Mesenchymal stem cell (in vitro differentiated cells and primary cell): ENCODE measurements at regions not wholly inside any gene's neighbourhood (a gene's known extent, or its start where the extent isn't known, plus 50 kb on each side); places are given as distances from the start of the nearest gene placed in this dataset.

Experiments used
- DNase-seq: peaks from one replicate; pipeline ENCODE4 v3.0.0-alpha.2; 2013
- H2AFZ ChIP-seq: one replicate; pipeline ENCODE4 v1.6.1; 2013; ENCODE audit warnings: low read depth, mild to moderate bottlenecking, control low read depth, inconsistent platforms, low read length, moderate library complexity
- H2AK5ac ChIP-seq: 2 replicates; pipeline ENCODE4 v1.6.1; 2013; ENCODE audit warnings: low read length, moderate library complexity, mild to moderate bottlenecking, inconsistent platforms; ENCODE audit not compliant: severe bottlenecking
- H2BK120ac ChIP-seq: one replicate; pipeline ENCODE4 v1.6.1; 2013; ENCODE audit warnings: low read depth, mild to moderate bottlenecking, inconsistent platforms, low read length, moderate library complexity
- H2BK12ac ChIP-seq, 2 experiments: one replicate each; pipeline ENCODE4 v1.6.1; 2013; ENCODE audit warnings: inconsistent platforms in 2 of 2, low read length in 2 of 2, mild to moderate bottlenecking in 2 of 2, moderate library complexity in 2 of 2, control low read depth in 1 of 2
- H2BK15ac ChIP-seq: one replicate; pipeline ENCODE4 v1.6.1; 2013; ENCODE audit warnings: mild to moderate bottlenecking, low read depth, inconsistent platforms; ENCODE audit not compliant: poor library complexity, severe bottlenecking
- H2BK5ac ChIP-seq: 2 replicates; pipeline ENCODE4 v1.6.1; 2013; ENCODE audit warnings: low read depth, mild to moderate bottlenecking, low read length, control low read depth, inconsistent platforms; ENCODE audit not compliant: poor library complexity, severe bottlenecking
- H3K14ac ChIP-seq, 2 experiments: one replicate each; pipeline ENCODE4 v1.6.1; 2013; ENCODE audit warnings: inconsistent platforms in 2 of 2, low read length in 2 of 2, control low read depth in 1 of 2, mild to moderate bottlenecking in 1 of 2, moderate library complexity in 1 of 2
- H3K18ac ChIP-seq, 2 experiments: one replicate each; pipeline ENCODE4 v1.6.1; 2013; ENCODE audit warnings: inconsistent platforms in 2 of 2, low read length in 2 of 2, control low read depth in 1 of 2, low read depth in 1 of 2, mild to moderate bottlenecking in 1 of 2
- H3K23ac ChIP-seq, 2 experiments: one replicate each; pipeline ENCODE4 v1.6.1; 2013; ENCODE audit warnings: inconsistent platforms in 2 of 2, low read length in 2 of 2, mild to moderate bottlenecking in 2 of 2, moderate library complexity in 2 of 2, control low read depth in 1 of 2
- H3K27ac ChIP-seq: 2 replicates; pipeline ENCODE4 v1.5.1; 2013; ENCODE audit warnings: mild to moderate bottlenecking, moderate library complexity, low read length, control low read depth, inconsistent platforms; ENCODE audit not compliant: poor library complexity, severe bottlenecking
- H3K27me3 ChIP-seq, 2 experiments: 2 replicates each; pipeline versions ENCODE4 v1.6.1 to v1.7.0; 2013; ENCODE audit warnings: low read length in 2 of 2, mild to moderate bottlenecking in 2 of 2, moderate library complexity in 2 of 2, control low read depth in 1 of 2, inconsistent platforms in 1 of 2; ENCODE audit not compliant: control insufficient read depth in 1 of 2, insufficient read depth in 1 of 2
- H3K36me3 ChIP-seq, 2 experiments: 2 replicates each; pipeline versions ENCODE4 v1.6.1 to v1.7.0; 2013; ENCODE audit warnings: low read length in 2 of 2, control low read depth in 1 of 2, inconsistent platforms in 1 of 2, low read depth in 1 of 2, mild to moderate bottlenecking in 1 of 2; ENCODE audit not compliant: insufficient read depth in 2 of 2, control insufficient read depth in 1 of 2
- H3K4ac ChIP-seq, 2 experiments: one replicate each; pipeline ENCODE4 v1.6.1; 2013; ENCODE audit warnings: inconsistent platforms in 2 of 2, low read length in 2 of 2, mild to moderate bottlenecking in 2 of 2, moderate library complexity in 2 of 2, control low read depth in 1 of 2, low read depth in 1 of 2
- H3K4me1 ChIP-seq: 2 replicates; pipeline ENCODE4 v1.6.1; 2013; ENCODE audit warnings: low read depth, low read length, control low read depth; ENCODE audit not compliant: control insufficient read depth, insufficient read depth
- H3K4me2 ChIP-seq: 2 replicates; pipeline ENCODE4 v1.6.1; 2013; ENCODE audit warnings: low read length, mild to moderate bottlenecking, inconsistent platforms; ENCODE audit not compliant: poor library complexity, severe bottlenecking
- H3K4me3 ChIP-seq, 2 experiments: 2 replicates each; pipeline versions ENCODE4 v1.5.1 to v1.7.0; 2013; ENCODE audit warnings: low read length in 2 of 2, mild to moderate bottlenecking in 2 of 2, control low read depth in 1 of 2, low read depth in 1 of 2; ENCODE audit not compliant: insufficient read depth in 1 of 2
- H3K79me1 ChIP-seq: replicated peaks from 2 replicates; pipeline ENCODE4 v1.6.1; 2013; ENCODE audit warnings: mild to moderate bottlenecking, control low read depth, low read length, inconsistent platforms; ENCODE audit not compliant: poor library complexity, severe bottlenecking
- H3K9ac ChIP-seq: 2 replicates; pipeline ENCODE4 v1.7.0; 2013; ENCODE audit warnings: mild to moderate bottlenecking, low read length, moderate library complexity
- H3K9me3 ChIP-seq: 2 replicates; pipeline ENCODE4 v1.7.0; 2013; ENCODE audit warnings: mild to moderate bottlenecking, low read length; ENCODE audit not compliant: control insufficient read depth
- H4K8ac ChIP-seq: one replicate; pipeline ENCODE4 v1.6.1; 2013; ENCODE audit warnings: inconsistent platforms, mild to moderate bottlenecking, low read length, moderate library complexity
- H4K91ac ChIP-seq: one replicate; pipeline ENCODE4 v1.6.1; 2013; ENCODE audit warnings: mild to moderate bottlenecking, low read length, inconsistent platforms
- WGBS: methylation state at CpG from one replicate; pipeline ENCODE4 v1.1.7; 2013; ENCODE audit warnings: mixed read lengths; 5-methylcytosine and 5-hydroxymethylcytosine counted together

GRCh38 chr1:168957818-168958217 lies 148.7 kb upstream of the ATP1B1 start:
- DNase-seq: no peak
- Histone ChIP-seq H3K14ac (no peak overlapping the region), H3K9me3 (no peaks in the 10 kb centered on the region), H2AK5ac (no peak overlapping the region), H4K91ac (no peak overlapping the region), H2BK15ac (no peak overlapping the region), H3K4me1 (peaks cover 2% of the 10 kb centered on the region), H3K4ac (no peak overlapping the region), H2BK5ac (no peak overlapping the region), H3K9ac (no peak overlapping the region), H3K27me3 (no peaks in the 10 kb centered on the region), H3K79me1 (no peaks in the 10 kb centered on the region), H4K8ac (no peak overlapping the region), H3K4me2 (no peak overlapping the region), H2BK120ac (no peak overlapping the region), H2BK12ac (no peak overlapping the region), H3K36me3 (no peaks in the 10 kb centered on the region), H3K18ac (no peak overlapping the region), H3K23ac (no peak overlapping the region), H2AFZ (no peak overlapping the region), H3K4me3 (no peak overlapping the region), H3K27ac (no peak overlapping the region)
- 67% methylated on average over 2 of the region's 2 CpGs for WGBS

- H3K14ac ChIP-seq: no peak overlapping the region
- 78% methylated on average over 4 of the region's 5 CpGs for WGBS
- H2AFZ ChIP-seq: no peak overlapping the region
- peaks cover 2% of the 10 kb centered on the region for H3K4me1 ChIP-seq
- H3K18ac ChIP-seq: no peak overlapping the region
- H3K79me1 ChIP-seq: no peaks in the 10 kb centered on the region
- no peaks in the 10 kb centered on the region for H3K36me3 ChIP-seq
- H4K8ac ChIP-seq: no peak overlapping the region
- peak; percentile 7 for DNase-seq
- H2BK12ac ChIP-seq: no peak overlapping the region
- no peak overlapping the region for H3K4me3 ChIP-seq
- H2BK5ac ChIP-seq: no peak overlapping the region
- no peak overlapping the region for H2AK5ac ChIP-seq
- no peak overlapping the region for H3K9ac ChIP-seq
- H2BK15ac ChIP-seq: no peak overlapping the region
- H3K23ac ChIP-seq: no peak overlapping the region
- no peaks in the 10 kb centered on the region for H3K27me3 ChIP-seq
- no peak overlapping the region for H3K4me2 ChIP-seq
- no peak overlapping the region for H2BK120ac ChIP-seq
- no peak overlapping the region for H3K4ac ChIP-seq
- no peak overlapping the region for H3K27ac ChIP-seq
- no peak overlapping the region for H4K91ac ChIP-seq
- H3K9me3 ChIP-seq: no peaks in the 10 kb centered on the region
Measured at GRCh38 chr1:168958562-168959289, 147.8 kb upstream of the ATP1B1 start.

GRCh38 chr1:168959382-168959781 lies 147.1 kb upstream of the ATP1B1 start:
- Histone ChIP-seq H3K4me1 (peaks cover 2% of the 10 kb centered on the region), H2BK120ac (no peak overlapping the region), H3K9me3 (no peaks in the 10 kb centered on the region), H3K18ac (no peak overlapping the region), H3K79me1 (no peaks in the 10 kb centered on the region), H3K4me3 (no peak overlapping the region), H3K4ac (no peak overlapping the region), H3K14ac (no peak overlapping the region), H3K23ac (no peak overlapping the region), H4K91ac (no peak overlapping the region), H3K36me3 (no peaks in the 10 kb centered on the region), H2BK12ac (no peak overlapping the region), H3K4me2 (no peak overlapping the region), H2BK5ac (no peak overlapping the region), H3K27me3 (no peaks in the 10 kb centered on the region), H2AK5ac (no peak overlapping the region), H2BK15ac (no peak overlapping the region), H2AFZ (no peak overlapping the region), H4K8ac (no peak overlapping the region), H3K9ac (no peak overlapping the region), H3K27ac (no peak overlapping the region)
- 86% methylated on average over 2 of the region's 2 CpGs for WGBS
- no peak for DNase-seq

GRCh38 chr1:168960114-168960513 lies 146.4 kb upstream of the ATP1B1 start:
- Histone ChIP-seq H3K4me1 (peaks cover 2% of the 10 kb centered on the region), H2BK15ac (no peak overlapping the region), H2BK12ac (no peak overlapping the region), H3K27ac (no peak overlapping the region), H2AK5ac (no peak overlapping the region), H4K91ac (no peak overlapping the region), H3K79me1 (no peaks in the 10 kb centered on the region), H3K18ac (no peak overlapping the region), H4K8ac (no peak overlapping the region), H2BK5ac (no peak overlapping the region), H3K4me2 (no peak overlapping the region), H2BK120ac (no peak overlapping the region), H3K9me3 (no peaks in the 10 kb centered on the region), H3K9ac (no peak overlapping the region), H3K36me3 (no peaks in the 10 kb centered on the region), H2AFZ (no peak overlapping the region), H3K27me3 (no peaks in the 10 kb centered on the region), H3K14ac (no peak overlapping the region), H3K23ac (no peak overlapping the region), H3K4ac (no peak overlapping the region), H3K4me3 (no peak overlapping the region)
- no CpG with 5 or more reads among the region's 1 CpG for WGBS
- no peak for DNase-seq
